KMS-11 (cell line): ENCODE measurements at regions not wholly inside any gene's neighbourhood (a gene's known extent, or its start where the extent isn't known, plus 50 kb on each side); places are given as distances from the start of the nearest gene placed in this dataset.

Experiments used
- H2AFZ ChIP-seq: fragments of 200-600 bp; sonication (generic); 2 replicates; pipeline ENCODE4 v1.6.1; 2016; ENCODE audit warnings: antibody characterized with exemption, mixed run types, low read depth
- H3K27ac ChIP-seq: fragments of 200-600 bp; sonication (generic); 2 replicates; pipeline ENCODE4 v1.6.1; 2016; ENCODE audit warnings: mild to moderate bottlenecking, mixed run types
- H3K27me3 ChIP-seq: fragments of 200-600 bp; sonication (generic); 2 replicates; pipeline ENCODE4 v1.6.1; 2017; ENCODE audit warnings: mild to moderate bottlenecking, low read depth, mixed run types, moderate library complexity; ENCODE audit not compliant: insufficient read depth
- H3K36me3 ChIP-seq: fragments of 200-600 bp; sonication (generic); 2 replicates; pipeline ENCODE4 v1.6.1; 2017; ENCODE audit warnings: mild to moderate bottlenecking, mixed run types; ENCODE audit not compliant: insufficient read depth
- H3K4me1 ChIP-seq: fragments of 200-600 bp; sonication (generic); 2 replicates; pipeline ENCODE4 v1.6.1; 2016; ENCODE audit warnings: mild to moderate bottlenecking, low read depth, mixed run types; ENCODE audit not compliant: poor library complexity, severe bottlenecking
- H3K4me2 ChIP-seq: fragments of 200-600 bp; sonication (generic); 2 replicates; pipeline ENCODE4 v1.7.0; 2016; ENCODE audit warnings: mild to moderate bottlenecking, mixed run types
- H3K4me3 ChIP-seq: fragments of 200-600 bp; sonication (generic); IDR thresholded peaks from 2 replicates; pipeline ENCODE4 v1.6.1; 2017; ENCODE audit warnings: low read depth, low read length, mixed read lengths; ENCODE audit not compliant: insufficient read depth
- H3K79me2 ChIP-seq: fragments of 200-600 bp; sonication (generic); 2 replicates; pipeline ENCODE4 v1.6.1; 2016; ENCODE audit warnings: low read depth, mixed run types; ENCODE audit not compliant: insufficient read depth
- H3K9ac ChIP-seq: fragments of 200-600 bp; sonication (generic); 2 replicates; pipeline ENCODE4 v1.6.1; 2016; ENCODE audit warnings: mild to moderate bottlenecking, mixed run types
- H4K20me1 ChIP-seq: fragments of 200-600 bp; sonication (generic); 2 replicates; pipeline ENCODE4 v1.6.1; 2016; ENCODE audit warnings: mild to moderate bottlenecking, mixed run types; ENCODE audit not compliant: insufficient read depth
- CTCF ChIP-seq: fragments of 200-600 bp; sonication (generic); conservative IDR thresholded peaks from 2 replicates; pipeline ENCODE4 v1.6.1; 2017; ENCODE audit warnings: low read depth, mild to moderate bottlenecking, antibody characterized with exemption, low read length, moderate library complexity, mixed read lengths

DNA sequence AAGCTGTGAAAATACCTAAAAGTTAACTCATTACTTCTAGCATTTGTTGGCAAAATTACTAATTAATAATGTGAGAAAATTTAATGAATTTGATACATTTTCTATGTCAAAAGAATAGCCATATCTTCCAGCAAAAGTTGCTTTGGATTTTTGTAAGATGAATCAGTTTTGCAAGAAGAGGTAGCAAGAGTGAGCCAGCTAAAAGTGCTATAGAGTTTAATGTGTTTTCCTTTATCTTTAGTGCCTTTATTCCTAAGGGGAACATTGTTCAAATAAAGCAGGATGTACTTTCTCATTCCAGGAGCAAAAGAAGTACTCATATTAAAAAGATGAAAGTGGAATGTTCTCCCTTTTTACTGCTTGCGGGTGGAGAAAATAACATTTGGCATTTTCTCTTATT, 622.2 kb downstream of the ANXA1 start:
- Histone ChIP-seq H2AFZ (no peak overlapping the region), H3K27me3 (no peaks in the 10 kb centered on the region), H3K4me2 (no peak overlapping the region), H3K4me1 (no peaks in the 10 kb centered on the region), H3K27ac (no peak overlapping the region), H3K79me2 (no peaks in the 10 kb centered on the region), H4K20me1 (no peaks in the 10 kb centered on the region), H3K4me3 (no peak overlapping the region), H3K9ac (no peak overlapping the region), H3K36me3 (no peaks in the 10 kb centered on the region)
- TF ChIP-seq CTCF = no peak

- Histone ChIP-seq H3K27ac (no peak overlapping the region), H2AFZ (no peak overlapping the region), H3K9ac (no peak overlapping the region), H4K20me1 (no peaks in the 10 kb centered on the region), H3K36me3 (no peaks in the 10 kb centered on the region), H3K4me1 (peaks cover 12% of the 10 kb centered on the region), H3K4me3 (no peak overlapping the region), H3K4me2 (no peak overlapping the region), H3K27me3 (no peaks in the 10 kb centered on the region), H3K79me2 (no peaks in the 10 kb centered on the region)
- TF ChIP-seq CTCF = no peak
These were observed 624.1 kb downstream of the ANXA1 start for GRCh38 chr9:73775757-73776156.

GRCh38 chr9:73780916-73781315, 629.3 kb downstream of the ANXA1 start:
- H2AFZ ChIP-seq = no peak overlapping the region
- H3K4me3 ChIP-seq = no peak overlapping the region
- H3K79me2 ChIP-seq = no peaks in the 10 kb centered on the region
- H3K4me1 ChIP-seq = peaks cover 17% of the 10 kb centered on the region
- no peaks in the 10 kb centered on the region for H4K20me1 ChIP-seq
- 0 out of 2 replicates have a peak overlapping the region, but pooled peaks have one; percentile 15 for H3K4me2 ChIP-seq
- H3K27ac ChIP-seq = no peak overlapping the region
- no peak for TF ChIP-seq CTCF
- H3K9ac ChIP-seq = no peak overlapping the region
- H3K27me3 ChIP-seq = no peaks in the 10 kb centered on the region
- no peaks in the 10 kb centered on the region for H3K36me3 ChIP-seq

GRCh38 chr9:73782166-73782565, 630.5 kb downstream of the ANXA1 start:
- H4K20me1 ChIP-seq = no peaks in the 10 kb centered on the region
- no peaks in the 10 kb centered on the region for H3K27me3 ChIP-seq
- no peak overlapping the region for H3K4me2 ChIP-seq
- peaks cover 17% of the 10 kb centered on the region for H3K4me1 ChIP-seq
- H3K79me2 ChIP-seq = no peaks in the 10 kb centered on the region
- H3K9ac ChIP-seq = no peak overlapping the region
- no peak overlapping the region for H2AFZ ChIP-seq
- H3K27ac ChIP-seq = no peak overlapping the region
- H3K4me3 ChIP-seq = no peak overlapping the region
- TF ChIP-seq CTCF = no peak
- H3K36me3 ChIP-seq = no peaks in the 10 kb centered on the region
